Right cardiac atrium (tissue), 5 donors: ENCODE measurements at regions not wholly inside any gene's neighbourhood (a gene's known extent, or its start where the extent isn't known, plus 50 kb on each side); places are given as distances from the start of the nearest gene placed in this dataset.

ENCODE experiments used
- ATAC-seq, 2 donors: fragments of 200-7000 bp; cut with Tn5 transposase; one replicate each; pipeline versions ENCODE4 v1.8.0 to v1.9.1; 2020; ENCODE audit warnings: moderate library complexity in 2 of 2, mild to moderate bottlenecking in 1 of 2
- DNase-seq, 3 donors: peaks; one replicate each; pipeline ENCODE4 v3.0.0-alpha.2; 2020
- H3K27ac ChIP-seq: one replicate; pipeline ENCODE4 v1.5.1; 2013; ENCODE audit warnings: mild to moderate bottlenecking, low read length, control low read depth, moderate library complexity
- H3K27me3 ChIP-seq: one replicate; pipeline ENCODE4 v1.6.1; 2013; ENCODE audit not compliant: control insufficient read depth, insufficient read depth
- H3K4me1 ChIP-seq: one replicate; pipeline ENCODE4 v1.6.1; 2013; ENCODE audit warnings: low read length; ENCODE audit not compliant: control insufficient read depth, insufficient read depth
- H3K4me3 ChIP-seq: one replicate; pipeline ENCODE4 v1.5.1; 2013; ENCODE audit warnings: low read length, control low read depth
- H3K9me3 ChIP-seq: one replicate; pipeline ENCODE4 v1.6.1; 2013; ENCODE audit warnings: low read length; ENCODE audit not compliant: control insufficient read depth
- WGBS: extraction: QIAGEN DNeasy Blood & Tissue Kit; methylation state at CpG from one replicate; pipeline ENCODE4 v1.1.7; 2013; 5-methylcytosine and 5-hydroxymethylcytosine counted together
- intact Hi-C, 4 donors: fragments of 100-400 bp; cut with DNase I; formaldehyde crosslinking; loops; one replicate each; pipeline versions ENCODE4 v1.11.0 to v1.14.0; 2022 to 2023
- donor health status: healthy with polysubstance abuse.
- donor health status: DM: no; HTN: yes; CAD: no.
- donor health status: DM: no; HTN: no; CAD: no.
- donor health status: DM: no; HTN: yes; CAD: no; lungs with severe emphysema.
- donor health status: DM: yes; HTN: yes; CAD: no.

- Histone ChIP-seq H3K27me3 (no peaks in the 10 kb centered on the region), H3K4me3 (no peak overlapping the region), H3K9me3 (no peaks in the 10 kb centered on the region), H3K27ac (no peak overlapping the region), H3K4me1 (no peaks in the 10 kb centered on the region)
- ATAC-seq (no peak), DNase-seq (no peak)
- 60% methylated on average over 13 of the region's 13 CpGs for WGBS
- intact Hi-C loops: no loop called here
Measured at GRCh38 chr6:51513891-51514747, 573.3 kb downstream of the PKHD1 start.

GRCh38 chr6:51514748-51515402 lies 572.5 kb downstream of the PKHD1 start:
- Histone ChIP-seq H3K4me3 (no peak overlapping the region), H3K9me3 (no peaks in the 10 kb centered on the region), H3K27me3 (no peaks in the 10 kb centered on the region), H3K4me1 (no peaks in the 10 kb centered on the region), H3K27ac (no peak overlapping the region)
- 53% methylated on average over 1 of the region's 1 CpG for WGBS
- intact Hi-C loops: no loop called here
- no peak for DNase-seq
- no peak for ATAC-seq

GRCh38 chr6:51526049-51526448 lies 561.4 kb downstream of the PKHD1 start:
- no peak overlapping the region for H3K4me3 ChIP-seq
- peaks cover under 1% of the 10 kb centered on the region for H3K9me3 ChIP-seq
- intact Hi-C loops: no loop called here
- ATAC-seq: no peak
- 90% methylated on average over 3 of the region's 3 CpGs for WGBS
- peak in 1 of 3 donors; percentile 24 for DNase-seq
- H3K4me1 ChIP-seq: no peaks in the 10 kb centered on the region
- no peaks in the 10 kb centered on the region for H3K27me3 ChIP-seq
- no peak overlapping the region for H3K27ac ChIP-seq

- intact Hi-C loops: no loop called here
- Histone ChIP-seq H3K4me3 (no peak overlapping the region), H3K27me3 (no peaks in the 10 kb centered on the region), H3K4me1 (no peaks in the 10 kb centered on the region), H3K27ac (no peak overlapping the region), H3K9me3 (no peaks in the 10 kb centered on the region)
- 94% methylated on average over 4 of the region's 5 CpGs for WGBS
- ATAC-seq (no peak), DNase-seq (no peak)
Measured at GRCh38 chr6:51526922-51527321, 560.5 kb downstream of the PKHD1 start.

- Histone ChIP-seq H3K4me3 (no peak overlapping the region), H3K27ac (no peak overlapping the region), H3K9me3 (no peaks in the 10 kb centered on the region), H3K4me1 (no peaks in the 10 kb centered on the region), H3K27me3 (no peaks in the 10 kb centered on the region)
- 85% methylated on average over 1 of the region's 1 CpG for WGBS
- intact Hi-C loops: no loop called here
- DNase-seq (no peak), ATAC-seq (no peak)
Measured at GRCh38 chr6:51528556-51528955, 558.9 kb downstream of the PKHD1 start.

- 82% methylated on average over 1 of the region's 1 CpG for WGBS
- no peak for ATAC-seq
- H3K4me1 ChIP-seq: no peaks in the 10 kb centered on the region
- no peaks in the 10 kb centered on the region for H3K27me3 ChIP-seq
- no peak overlapping the region for H3K27ac ChIP-seq
- no peak overlapping the region for H3K4me3 ChIP-seq
- H3K9me3 ChIP-seq: no peaks in the 10 kb centered on the region
- intact Hi-C loops: no loop called here
- no peak for DNase-seq
Measured at GRCh38 chr6:51529240-51529639, 558.2 kb downstream of the PKHD1 start.

- ATAC-seq (peak; percentile 14 to 50), DNase-seq (no peak)
- Histone ChIP-seq H3K9me3 (no peaks in the 10 kb centered on the region), H3K27me3 (no peaks in the 10 kb centered on the region), H3K4me3 (no peak overlapping the region), H3K4me1 (no peaks in the 10 kb centered on the region), H3K27ac (no peak overlapping the region)
- intact Hi-C loops: loop anchor here in 2 of 4 donors (5.0 to 10.0 kb wide), 2 partner anchors 223 to 426 kb away; no protein-coding TSS in a partner anchor
- WGBS: 40% methylated on average over 2 of the region's 2 CpGs
Measured at GRCh38 chr6:51531623-51532022, 555.8 kb downstream of the PKHD1 start.

- H3K27ac ChIP-seq: no peak overlapping the region
- no peak overlapping the region for H3K4me3 ChIP-seq
- H3K4me1 ChIP-seq: no peaks in the 10 kb centered on the region
- H3K27me3 ChIP-seq: no peaks in the 10 kb centered on the region
- intact Hi-C loops: loop anchor here in 2 of 4 donors (5.0 to 10.0 kb wide), 2 partner anchors 221 to 423 kb away; no protein-coding TSS in a partner anchor
- no peaks in the 10 kb centered on the region for H3K9me3 ChIP-seq
- 71% methylated on average over 3 of the region's 3 CpGs for WGBS
- DNase-seq (no peak), ATAC-seq (no peak)
Measured at GRCh38 chr6:51533962-51534361, 553.5 kb downstream of the PKHD1 start.

- Histone ChIP-seq H3K4me3 (no peak overlapping the region), H3K9me3 (no peaks in the 10 kb centered on the region), H3K27ac (no peak overlapping the region), H3K4me1 (no peaks in the 10 kb centered on the region), H3K27me3 (no peaks in the 10 kb centered on the region)
- ATAC-seq (no peak), DNase-seq (no peak)
- intact Hi-C loops: loop anchor here in 1 of 4 donors (10.0 kb wide), 1 partner anchor 219 kb away; no protein-coding TSS in a partner anchor
- WGBS: 43% methylated on average over 1 of the region's 1 CpG
Measured at GRCh38 chr6:51535327-51535726, 552.1 kb downstream of the PKHD1 start.

- H3K9me3 ChIP-seq: no peaks in the 10 kb centered on the region
- H3K4me3 ChIP-seq: no peak overlapping the region
- intact Hi-C loops: loop anchor here in 1 of 4 donors (10.0 kb wide), 1 partner anchor 218 kb away; no protein-coding TSS in a partner anchor
- H3K4me1 ChIP-seq: no peaks in the 10 kb centered on the region
- ATAC-seq (no peak), DNase-seq (no peak)
- 78% methylated on average over 2 of the region's 2 CpGs for WGBS
- no peaks in the 10 kb centered on the region for H3K27me3 ChIP-seq
- no peak overlapping the region for H3K27ac ChIP-seq
Measured at GRCh38 chr6:51536728-51537127, 550.7 kb downstream of the PKHD1 start.

GRCh38 chr6:51541847-51542246 lies 545.6 kb downstream of the PKHD1 start:
- Histone ChIP-seq H3K27ac (no peak overlapping the region), H3K27me3 (no peaks in the 10 kb centered on the region), H3K4me1 (no peaks in the 10 kb centered on the region), H3K4me3 (no peak overlapping the region), H3K9me3 (no peaks in the 10 kb centered on the region)
- DNase-seq: no peak
- no peak for ATAC-seq
- WGBS: 56% methylated on average over 7 of the region's 7 CpGs
- intact Hi-C loops: no loop called here
